GM12878 (cell line): ENCODE measurements at regions not wholly inside any gene's neighbourhood (a gene's known extent, or its start where the extent isn't known, plus 50 kb on each side); places are given as distances from the start of the nearest gene placed in this dataset.

Experiments
- ATAC-seq: fragments of 200-7000 bp; cut with Tn5 transposase; 3 replicates; pipeline ENCODE4 v1.9.1; 2020; ENCODE audit warnings: mild to moderate bottlenecking, moderate library complexity
- BruUV-seq: library from RNA; stranded (reverse); fragments of 400-500 nt; replicated peaks from 2 replicates; lab custom pipeline; 2021; lab: Mats Ljungman, UMichigan
- CTCF ChIA-PET: fragments of 300-600 bp; sonication (Branson Sonifier 250); formaldehyde crosslinking; extraction: SDS; loops from one replicate; lab custom pipeline; 2021; ENCODE audit warnings: inconsistent platforms; lab: Yijun Ruan, JAX
- POLR2A ChIA-PET: fragments of 350-600 bp; formaldehyde crosslinking; extraction: SDS; loops from one replicate; lab custom pipeline; 2021; ENCODE audit warnings: inconsistent platforms; lab: Charles Lee
- RAD21 ChIA-PET: fragments of 300-600 bp; sonication (Branson Sonifier 250); formaldehyde crosslinking; loops from one replicate; lab custom pipeline; 2023; ENCODE audit warnings: antibody characterized with exemption; ENCODE audit not compliant: unreplicated experiment; lab: Charles Lee
- SMC1A ChIA-PET: fragments of 300-600 bp; sonication (Branson Sonifier 250); formaldehyde crosslinking; loops from one replicate; lab custom pipeline; 2023; ENCODE audit not compliant: unreplicated experiment, uncharacterized antibody; lab: Charles Lee
- DNase-seq: peaks from one replicate; pipeline ENCODE4 v3.0.0-alpha.2; 2011; ENCODE audit warnings: low read depth, low spot score
- FAIRE-seq: peaks from 3 replicates; lab custom pipeline; 2011; peaks lifted over from hg19 to GRCh38; lab: Jason Lieb, UNC
- H2AFZ ChIP-seq: 2 replicates; pipeline ENCODE4 v1.6.0; 2011; ENCODE audit warnings: low read depth, low read length, control low read depth; ENCODE audit not compliant: control insufficient read depth
- H3K27ac ChIP-seq: 2 replicates; pipeline ENCODE4 v1.5.1; 2011; ENCODE audit warnings: control low read depth; ENCODE audit not compliant: control insufficient read depth, insufficient read depth
- H3K27me3 ChIP-seq, 2 experiments: replicated peaks in 1 of 2; 2 replicates each; pipeline versions ENCODE4 v1.6.0 to v1.6.1; 2011; ENCODE audit warnings: low read length in 1 of 2; ENCODE audit not compliant: control insufficient read depth in 2 of 2, insufficient read depth in 2 of 2
- H3K36me3 ChIP-seq, 2 experiments: 2 replicates each; pipeline ENCODE4 v1.5.1; 2011; ENCODE audit warnings: low read length in 1 of 2; ENCODE audit not compliant: control insufficient read depth in 2 of 2, insufficient read depth in 2 of 2
- H3K4me1 ChIP-seq: 2 replicates; pipeline ENCODE4 v1.6.1; 2011; ENCODE audit warnings: mild to moderate bottlenecking, low read length, moderate library complexity, mixed read lengths; ENCODE audit not compliant: control insufficient read depth, insufficient read depth
- H3K4me2 ChIP-seq: 2 replicates; pipeline ENCODE4 v1.6.0; 2011; ENCODE audit warnings: control low read depth; ENCODE audit not compliant: control insufficient read depth, insufficient read depth
- H3K4me3 ChIP-seq: fragments of 200-600 bp; sonication (generic); 2 replicates; pipeline ENCODE4 v1.5.1; 2016
- H3K79me2 ChIP-seq: 2 replicates; pipeline ENCODE4 v1.6.0; 2011; ENCODE audit warnings: low read length; ENCODE audit not compliant: control insufficient read depth, insufficient read depth
- H3K9ac ChIP-seq: 2 replicates; pipeline ENCODE4 v1.8.0; 2011; ENCODE audit warnings: low read length, control low read depth, mixed read lengths; ENCODE audit not compliant: control insufficient read depth, insufficient read depth
- H3K9me3 ChIP-seq: replicated peaks from 3 replicates; pipeline ENCODE4 v1.5.1; 2011; ENCODE audit warnings: mild to moderate bottlenecking, low read length; ENCODE audit not compliant: control insufficient read depth, insufficient read depth
- H4K20me1 ChIP-seq: 2 replicates; pipeline ENCODE4 v1.6.0; 2011; ENCODE audit not compliant: control insufficient read depth, insufficient read depth
- CHD4 ChIP-seq: fragments of 200-600 bp; sonication (generic); IDR thresholded peaks from 2 replicates; pipeline ENCODE4 v1.6.1; 2016; ENCODE audit warnings: mild to moderate bottlenecking
- JUND ChIP-seq: IDR thresholded peaks from 2 replicates; pipeline ENCODE4 v1.6.1; 2012; ENCODE audit warnings: low read depth, mild to moderate bottlenecking, low read length, improper control_type of control experiment, moderate library complexity
- STAT1 ChIP-seq: fragments of 450-650 bp; conservative IDR thresholded peaks from 2 replicates; pipeline ENCODE4 v1.6.1; 2014; ENCODE audit warnings: antibody characterized with exemption, mild to moderate bottlenecking
- SUPT20H ChIP-seq: IDR thresholded peaks from 2 replicates; pipeline ENCODE4 v1.6.1; 2011; ENCODE audit warnings: low read depth, mild to moderate bottlenecking, low read length, moderate library complexity, borderline replicate concordance; ENCODE audit not compliant: control insufficient read depth
- ZBTB4 ChIP-seq: fragments of 450-650 bp; formaldehyde crosslinking; IDR thresholded peaks from 2 replicates; pipeline ENCODE4 v1.4.0; 2022; ENCODE audit warnings: mild to moderate bottlenecking, moderate library complexity
- ZNF24 ChIP-seq: fragments of 450-650 bp; IDR thresholded peaks from 2 replicates; pipeline ENCODE4 v1.6.1; 2017; ENCODE audit warnings: antibody characterized with exemption, mild to moderate bottlenecking
- ZNF384 ChIP-seq: IDR thresholded peaks from 2 replicates; pipeline ENCODE4 v1.6.1; 2012; ENCODE audit warnings: low read depth, mild to moderate bottlenecking, low read length, improper control_type of control experiment, borderline replicate concordance
- WGBS: methylation state at CpG from one replicate; pipeline ENCODE4 v1.1.6; 2016; ENCODE audit warnings: low lambda C conversion rate; ENCODE audit not compliant: insufficient replicate concordance, insufficient coverage; ENCODE audit errors: missing lambda C conversion rate; 5-methylcytosine and 5-hydroxymethylcytosine counted together
- in situ Hi-C: fragments of 300-500 bp; cut with MboI; formaldehyde crosslinking; loops from 9 replicates; pipeline ENCODE4 v1.14.3; 2018; ENCODE audit warnings: mixed read lengths
- intact Hi-C: fragments of 100-400 bp; cut with micrococcal nuclease; formaldehyde crosslinking; loops from one replicate; pipeline ENCODE4 v1.14.2; 2022; ENCODE audit not compliant: unreplicated experiment
- TF ChIP-seq, protein P1 (sequence below): fragments of 450-650 bp; IDR thresholded peaks from 2 replicates; pipeline ENCODE4 v1.6.1; 2016; ENCODE audit warnings: mild to moderate bottlenecking, moderate library complexity, borderline replicate concordance
- TF ChIP-seq, protein P2 (sequence below): fragments of 450-650 bp; IDR thresholded peaks from 2 replicates; pipeline ENCODE4 v1.6.1; 2017; ENCODE audit warnings: mild to moderate bottlenecking, low read depth, inconsistent platforms; ENCODE audit not compliant: poor library complexity, severe bottlenecking

DNA sequence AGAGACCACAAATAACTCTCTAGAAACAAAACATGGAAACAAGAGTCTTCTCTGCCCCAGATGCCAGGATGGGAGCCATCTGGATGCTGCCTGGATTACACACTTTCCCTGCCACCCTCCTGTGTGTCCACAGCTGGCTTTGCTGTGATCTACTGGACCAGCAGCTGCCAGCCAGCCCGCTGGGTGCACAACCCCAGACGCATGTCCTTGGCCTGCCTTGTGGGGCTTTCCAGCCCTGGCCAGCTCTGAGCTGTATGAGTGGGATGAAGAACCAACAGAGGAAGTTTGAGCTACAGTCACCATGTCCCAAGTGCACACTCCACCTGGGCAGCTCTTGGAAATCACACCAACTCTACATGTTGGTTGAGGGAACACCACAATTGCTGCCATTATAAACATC lies 57.0 kb upstream of the TNRC6C start (continued):
- no peak for TF ChIP-seq SUPT20H

DNA sequence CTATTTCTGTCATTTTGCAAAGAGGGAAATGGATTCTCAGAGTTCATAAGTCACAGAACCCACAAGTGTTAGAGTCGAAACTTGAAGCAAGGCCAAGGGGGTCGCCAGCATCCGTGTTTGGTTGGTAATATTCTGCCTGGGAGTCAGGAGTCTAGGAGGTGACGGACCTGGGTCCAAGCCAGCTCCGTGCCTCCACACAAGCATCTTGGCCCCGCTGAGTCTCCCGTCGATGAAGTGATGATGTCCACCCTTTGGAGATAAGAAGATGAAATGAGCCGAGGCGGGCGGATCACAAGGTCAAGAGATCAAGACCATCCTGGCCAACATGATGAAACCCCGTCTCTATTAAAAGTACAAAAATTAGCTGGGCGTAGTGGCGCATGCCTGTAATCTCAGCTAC lies 53.2 kb upstream of the TNRC6C start:
- Histone ChIP-seq H3K79me2 (no peaks in the 10 kb centered on the region), H4K20me1 (no peaks in the 10 kb centered on the region), H3K9ac (no peak overlapping the region), H3K4me1 (no peaks in the 10 kb centered on the region), H3K4me3 (no peak overlapping the region), H3K4me2 (no peak overlapping the region), H3K27me3 (peaks cover 0 to 1% of the 10 kb centered on the region in 2 experiments; a peak in 3 of 4 replicates), H3K27ac (no peak overlapping the region), H3K9me3 (no peaks in the 10 kb centered on the region), H3K36me3 (no peaks in the 10 kb centered on the region), H2AFZ (no peak overlapping the region)
- ChIA-PET CTCF (no interaction called here), RAD21 (no interaction called here), POLR2A (no interaction called here), SMC1A (no interaction called here)
- BruUV-seq = no TSS peak
- WGBS = 56% methylated on average over 14 of the region's 14 CpGs
- ATAC-seq = no peak
- FAIRE-seq = no peak
- in situ Hi-C loops (no loop called here), intact Hi-C loops (no loop called here)
- no peak for DNase-seq
- no peak for TF ChIP-seq ZNF24
- no peak for TF ChIP-seq JUND
- TF ChIP-seq, protein P1, sequence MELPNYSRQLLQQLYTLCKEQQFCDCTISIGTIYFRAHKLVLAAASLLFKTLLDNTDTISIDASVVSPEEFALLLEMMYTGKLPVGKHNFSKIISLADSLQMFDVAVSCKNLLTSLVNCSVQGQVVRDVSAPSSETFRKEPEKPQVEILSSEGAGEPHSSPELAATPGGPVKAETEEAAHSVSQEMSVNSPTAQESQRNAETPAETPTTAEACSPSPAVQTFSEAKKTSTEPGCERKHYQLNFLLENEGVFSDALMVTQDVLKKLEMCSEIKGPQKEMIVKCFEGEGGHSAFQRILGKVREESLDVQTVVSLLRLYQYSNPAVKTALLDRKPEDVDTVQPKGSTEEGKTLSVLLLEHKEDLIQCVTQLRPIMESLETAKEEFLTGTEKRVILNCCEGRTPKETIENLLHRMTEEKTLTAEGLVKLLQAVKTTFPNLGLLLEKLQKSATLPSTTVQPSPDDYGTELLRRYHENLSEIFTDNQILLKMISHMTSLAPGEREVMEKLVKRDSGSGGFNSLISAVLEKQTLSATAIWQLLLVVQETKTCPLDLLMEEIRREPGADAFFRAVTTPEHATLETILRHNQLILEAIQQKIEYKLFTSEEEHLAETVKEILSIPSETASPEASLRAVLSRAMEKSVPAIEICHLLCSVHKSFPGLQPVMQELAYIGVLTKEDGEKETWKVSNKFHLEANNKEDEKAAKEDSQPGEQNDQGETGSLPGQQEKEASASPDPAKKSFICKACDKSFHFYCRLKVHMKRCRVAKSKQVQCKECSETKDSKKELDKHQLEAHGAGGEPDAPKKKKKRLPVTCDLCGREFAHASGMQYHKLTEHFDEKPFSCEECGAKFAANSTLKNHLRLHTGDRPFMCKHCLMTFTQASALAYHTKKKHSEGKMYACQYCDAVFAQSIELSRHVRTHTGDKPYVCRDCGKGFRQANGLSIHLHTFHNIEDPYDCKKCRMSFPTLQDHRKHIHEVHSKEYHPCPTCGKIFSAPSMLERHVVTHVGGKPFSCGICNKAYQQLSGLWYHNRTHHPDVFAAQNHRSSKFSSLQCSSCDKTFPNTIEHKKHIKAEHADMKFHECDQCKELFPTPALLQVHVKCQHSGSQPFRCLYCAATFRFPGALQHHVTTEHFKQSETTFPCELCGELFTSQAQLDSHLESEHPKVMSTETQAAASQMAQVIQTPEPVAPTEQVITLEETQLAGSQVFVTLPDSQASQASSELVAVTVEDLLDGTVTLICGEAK = no peak
- TF ChIP-seq CHD4 = no peak
- no peak for TF ChIP-seq ZBTB4 (CRISPR knock-in tag)
- no peak for TF ChIP-seq STAT1
- TF ChIP-seq, protein P2, sequence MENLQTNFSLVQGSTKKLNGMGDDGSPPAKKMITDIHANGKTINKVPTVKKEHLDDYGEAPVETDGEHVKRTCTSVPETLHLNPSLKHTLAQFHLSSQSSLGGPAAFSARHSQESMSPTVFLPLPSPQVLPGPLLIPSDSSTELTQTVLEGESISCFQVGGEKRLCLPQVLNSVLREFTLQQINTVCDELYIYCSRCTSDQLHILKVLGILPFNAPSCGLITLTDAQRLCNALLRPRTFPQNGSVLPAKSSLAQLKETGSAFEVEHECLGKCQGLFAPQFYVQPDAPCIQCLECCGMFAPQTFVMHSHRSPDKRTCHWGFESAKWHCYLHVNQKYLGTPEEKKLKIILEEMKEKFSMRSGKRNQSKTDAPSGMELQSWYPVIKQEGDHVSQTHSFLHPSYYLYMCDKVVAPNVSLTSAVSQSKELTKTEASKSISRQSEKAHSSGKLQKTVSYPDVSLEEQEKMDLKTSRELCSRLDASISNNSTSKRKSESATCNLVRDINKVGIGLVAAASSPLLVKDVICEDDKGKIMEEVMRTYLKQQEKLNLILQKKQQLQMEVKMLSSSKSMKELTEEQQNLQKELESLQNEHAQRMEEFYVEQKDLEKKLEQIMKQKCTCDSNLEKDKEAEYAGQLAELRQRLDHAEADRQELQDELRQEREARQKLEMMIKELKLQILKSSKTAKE = no peak
- no peak for TF ChIP-seq ZNF384
